Osteoblast (primary cell): ENCODE measurements at regions not wholly inside any gene's neighbourhood (a gene's known extent, or its start where the extent isn't known, plus 50 kb on each side); places are given as distances from the start of the nearest gene placed in this dataset.

Experiments used
- DNase-seq: peaks from one replicate; pipeline ENCODE4 v3.0.0; 2011; ENCODE audit warnings: low spot score, mixed read lengths; ENCODE audit not compliant: insufficient read length; ENCODE audit errors: missing footprints
- H2AFZ ChIP-seq: 2 replicates; pipeline ENCODE4 v1.6.0; 2011; ENCODE audit warnings: mild to moderate bottlenecking, low read length
- H3K27ac ChIP-seq: 2 replicates; pipeline ENCODE4 v1.5.1; 2011; ENCODE audit warnings: mild to moderate bottlenecking, low read depth, low read length, moderate library complexity
- H3K27me3 ChIP-seq: 2 replicates; pipeline ENCODE4 v1.6.0; 2012; ENCODE audit warnings: mild to moderate bottlenecking, control low read depth, inconsistent platforms, low read length, moderate library complexity; ENCODE audit not compliant: insufficient read depth
- H3K36me3 ChIP-seq: 2 replicates; pipeline ENCODE4 v1.5.1; 2011; ENCODE audit warnings: mild to moderate bottlenecking, low read length, control low read depth, moderate library complexity; ENCODE audit not compliant: insufficient read depth
- H3K4me1 ChIP-seq: 2 replicates; pipeline ENCODE4 v1.5.1; 2011; ENCODE audit warnings: mild to moderate bottlenecking, low read length, control low read depth, moderate library complexity; ENCODE audit not compliant: insufficient read depth
- H3K4me2 ChIP-seq: 2 replicates; pipeline ENCODE4 v1.6.0; 2011; ENCODE audit warnings: mild to moderate bottlenecking, low read length; ENCODE audit not compliant: insufficient read depth
- H3K4me3 ChIP-seq: fragments of 200-600 bp; sonication (generic); 3 replicates; pipeline ENCODE4 v1.5.1; 2012; ENCODE audit warnings: mild to moderate bottlenecking, low read length, inconsistent platforms; ENCODE audit not compliant: insufficient read depth
- H3K79me2 ChIP-seq: 2 replicates; pipeline ENCODE4 v1.6.0; 2012; ENCODE audit warnings: mild to moderate bottlenecking, low read length, control low read depth, inconsistent platforms; ENCODE audit not compliant: insufficient read depth
- H3K9me3 ChIP-seq: 2 replicates; pipeline ENCODE4 v1.5.1; 2011; ENCODE audit warnings: low read depth, low read length, control low read depth
- H4K20me1 ChIP-seq: 2 replicates; pipeline ENCODE4 v1.6.0; 2012; ENCODE audit warnings: mild to moderate bottlenecking, low read length, control low read depth; ENCODE audit not compliant: insufficient read depth
- CTCF ChIP-seq: IDR thresholded peaks from 2 replicates; pipeline ENCODE4 v1.5.1; 2011; ENCODE audit warnings: mild to moderate bottlenecking, low read depth, low read length, moderate library complexity; ENCODE audit errors: extremely low read depth

GRCh38 chr9:134996591-134997530 lies 79.1 kb upstream of the FCN1 start:
- no peaks in the 10 kb centered on the region for H3K36me3 ChIP-seq
- no peaks in the 10 kb centered on the region for H3K9me3 ChIP-seq
- H3K4me2 ChIP-seq = no peak overlapping the region
- DNase-seq = peak; percentile 38
- H3K79me2 ChIP-seq = no peaks in the 10 kb centered on the region
- H2AFZ ChIP-seq = no peak overlapping the region
- no peaks in the 10 kb centered on the region for H4K20me1 ChIP-seq
- H3K27me3 ChIP-seq = no peaks in the 10 kb centered on the region
- TF ChIP-seq CTCF = no peak
- no peak overlapping the region for H3K4me3 ChIP-seq
- H3K4me1 ChIP-seq = no peaks in the 10 kb centered on the region
- H3K27ac ChIP-seq = no peak overlapping the region

GRCh38 chr9:135000647-135001245 lies 83.0 kb upstream of the FCN1 start:
- Histone ChIP-seq H3K79me2 (no peaks in the 10 kb centered on the region), H3K27ac (no peak overlapping the region)
- no peak for TF ChIP-seq CTCF

GRCh38 chr9:135001526-135001925 lies 83.8 kb upstream of the FCN1 start:
- no peaks in the 10 kb centered on the region for H3K79me2 ChIP-seq
- no peak overlapping the region for H3K4me3 ChIP-seq
- no peak for TF ChIP-seq CTCF
- H4K20me1 ChIP-seq = no peaks in the 10 kb centered on the region
- no peaks in the 10 kb centered on the region for H3K4me1 ChIP-seq
- no peaks in the 10 kb centered on the region for H3K36me3 ChIP-seq
- no peaks in the 10 kb centered on the region for H3K27me3 ChIP-seq
- DNase-seq = no peak
- no peak overlapping the region for H2AFZ ChIP-seq
- H3K9me3 ChIP-seq = peaks cover 2% of the 10 kb centered on the region
- H3K4me2 ChIP-seq = no peak overlapping the region
- no peak overlapping the region for H3K27ac ChIP-seq

More at GRCh38 chr9:135000647-135001245, 83.0 kb upstream of the FCN1 start:
- Histone ChIP-seq H3K27me3 (no peaks in the 10 kb centered on the region), H3K9me3 (peaks cover 2% of the 10 kb centered on the region), H3K4me2 (no peak overlapping the region), H3K4me3 (no peak overlapping the region), H2AFZ (no peak overlapping the region), H3K36me3 (no peaks in the 10 kb centered on the region), H4K20me1 (no peaks in the 10 kb centered on the region), H3K4me1 (no peaks in the 10 kb centered on the region)
- peak; percentile 47 for DNase-seq

- Histone ChIP-seq H3K9me3 (peaks cover 2% of the 10 kb centered on the region), H3K36me3 (no peaks in the 10 kb centered on the region), H3K4me2 (no peak overlapping the region), H3K79me2 (no peaks in the 10 kb centered on the region), H3K4me1 (no peaks in the 10 kb centered on the region), H3K27me3 (no peaks in the 10 kb centered on the region), H3K27ac (no peak overlapping the region), H4K20me1 (no peaks in the 10 kb centered on the region), H3K4me3 (no peak overlapping the region), H2AFZ (no peak overlapping the region)
- TF ChIP-seq CTCF = no peak
- peak; percentile 75 for DNase-seq
These were observed 84.6 kb upstream of the FCN1 start for GRCh38 chr9:135002336-135002735.
